B cell (primary cell): ENCODE measurements at regions not wholly inside any gene's neighbourhood (a gene's known extent, or its start where the extent isn't known, plus 50 kb on each side); places are given as distances from the start of the nearest gene placed in this dataset.

Experiments used
- ATAC-seq: fragments of 200-7000 bp; cut with Tn5 transposase; one replicate; pipeline ENCODE4 v1.10.0; 2021; ENCODE audit warnings: low read depth, mild to moderate bottlenecking, moderate number of reproducible peaks, moderate library complexity
- CTCF ChIA-PET: fragments of 350-600 bp; sonication (Branson Sonifier 250); formaldehyde crosslinking; loops from one replicate; lab custom pipeline; 2021; ENCODE audit warnings: antibody characterized with exemption, inconsistent platforms; lab: Charles Lee
- POLR2A ChIA-PET: fragments of 350-600 bp; sonication (Branson Sonifier 250); formaldehyde crosslinking; loops from one replicate; lab custom pipeline; 2021; ENCODE audit warnings: antibody characterized with exemption; lab: Charles Lee
- DNase-seq: peaks from one replicate; pipeline ENCODE4 v3.0.0; 2013
- H2AFZ ChIP-seq: 2 replicates; pipeline ENCODE4 v1.6.1; 2012; ENCODE audit warnings: mild to moderate bottlenecking, low read depth, low read length; ENCODE audit not compliant: insufficient read depth, poor library complexity, severe bottlenecking
- H3K27ac ChIP-seq, 2 donors: 1 replicate in 1 of 2; 2 replicates in 1 of 2; pipeline ENCODE4 v1.5.1; 2012 to 2013; ENCODE audit warnings: low read length in 2 of 2, mild to moderate bottlenecking in 2 of 2, moderate library complexity in 1 of 2
- H3K27me3 ChIP-seq, 4 experiments: fragments of 200-600 bp in 1 of 4; sonication (generic) in 1 of 4; replicated peaks in 1 of 4; 1 replicate in 2 of 4; 2 replicates in 2 of 4; pipeline versions ENCODE4 v1.6.1 to v1.7.0; 2013 to 2016; ENCODE audit warnings: low read length in 3 of 4, mild to moderate bottlenecking in 2 of 4, mixed read lengths in 1 of 4, moderate library complexity in 1 of 4; ENCODE audit not compliant: insufficient read depth in 4 of 4, control insufficient read depth in 3 of 4; ENCODE audit errors: control extremely low read depth in 1 of 4
- H3K36me3 ChIP-seq, 2 experiments: replicated peaks in 1 of 2; 1 replicate in 1 of 2; 2 replicates in 1 of 2; pipeline versions ENCODE4 v1.6.1 to v1.7.1; 2013; ENCODE audit warnings: low read length in 1 of 2; ENCODE audit not compliant: insufficient read depth in 2 of 2, control insufficient read depth in 1 of 2; ENCODE audit errors: control extremely low read depth in 1 of 2, extremely low read depth in 1 of 2
- H3K4me1 ChIP-seq, 2 donors: fragments of 200-600 bp in 1 of 2; sonication (generic) in 1 of 2; 1 replicate in 1 of 2; 2 replicates in 1 of 2; pipeline versions ENCODE4 v1.5.1 to v1.6.1; 2013 to 2017; ENCODE audit warnings: low read length in 2 of 2; ENCODE audit not compliant: control insufficient read depth in 2 of 2, insufficient read depth in 2 of 2
- H3K4me2 ChIP-seq: replicated peaks from 2 replicates; pipeline ENCODE3; 2012; ENCODE audit warnings: mild to moderate bottlenecking, low read depth, low read length; ENCODE audit not compliant: poor library complexity, severe bottlenecking
- H3K4me3 ChIP-seq, 5 experiments: fragments of 200-600 bp in 1 of 5; sonication (generic) in 1 of 5; 1 replicate in 3 of 5; 2 replicates in 2 of 5; pipeline versions ENCODE4 v1.5.1 to v1.7.0; 2011 to 2016; ENCODE audit warnings: low read length in 4 of 5, mild to moderate bottlenecking in 4 of 5, low read depth in 2 of 5, control low read depth in 1 of 5, moderate library complexity in 1 of 5; ENCODE audit not compliant: insufficient read depth in 1 of 5; ENCODE audit errors: control extremely low read depth in 1 of 5, extremely low read depth in 1 of 5
- H3K79me2 ChIP-seq: fragments of 200-600 bp; sonication (generic); one replicate; pipeline ENCODE4 v1.6.0; 2016; ENCODE audit warnings: low read length; ENCODE audit not compliant: control insufficient read depth, insufficient read depth
- H3K9ac ChIP-seq: fragments of 200-600 bp; sonication (generic); 2 replicates; pipeline ENCODE4 v1.6.1; 2017; ENCODE audit warnings: mild to moderate bottlenecking, low read length, moderate library complexity
- H3K9me3 ChIP-seq, 3 donors: one replicate each; pipeline versions ENCODE4 v1.6.1 to v1.7.1; 2013; ENCODE audit warnings: low read length in 2 of 3; ENCODE audit not compliant: control insufficient read depth in 2 of 3, insufficient read depth in 1 of 3; ENCODE audit errors: control extremely low read depth in 1 of 3
- H4K20me1 ChIP-seq: 2 replicates; pipeline ENCODE4 v1.6.0; 2012; ENCODE audit warnings: mild to moderate bottlenecking, low read length; ENCODE audit not compliant: insufficient read depth, control insufficient read depth, poor library complexity, severe bottlenecking
- H3K27ac Mint-ChIP-seq: one replicate; pipeline ENCODE4 v1.8.0; 2021; ENCODE audit warnings: mixed read lengths
- H3K27me3 Mint-ChIP-seq: one replicate; pipeline ENCODE4 v1.8.0; 2021; ENCODE audit warnings: mixed read lengths
- H3K4me1 Mint-ChIP-seq: one replicate; pipeline ENCODE4 v1.8.0; 2021; ENCODE audit warnings: mixed read lengths
- H3K4me3 Mint-ChIP-seq: one replicate; pipeline ENCODE4 v1.8.0; 2021; ENCODE audit warnings: mixed read lengths
- H3K9me3 Mint-ChIP-seq: one replicate; pipeline ENCODE4 v1.8.0; 2022; ENCODE audit warnings: mixed read lengths; ENCODE audit not compliant: insufficient read depth
- EZH2 ChIP-seq: IDR thresholded peaks from 2 replicates; pipeline ENCODE4 v1.6.1; 2012; ENCODE audit warnings: borderline replicate concordance, low read depth, mild to moderate bottlenecking, moderate library complexity, low read length; ENCODE audit not compliant: insufficient read depth, poor library complexity, severe bottlenecking
- WGBS: methylation state at CpG from one replicate; pipeline ENCODE4 v1.1.5; 2013; ENCODE audit warnings: missing lambda C conversion rate; ENCODE audit not compliant: insufficient coverage; 5-methylcytosine and 5-hydroxymethylcytosine counted together
- intact Hi-C: fragments of 100-400 bp; cut with micrococcal nuclease; formaldehyde crosslinking; loops from one replicate; pipeline ENCODE4 v1.10.0; 2022
- TF ChIP-seq, protein P1 (sequence below): fragments of 200-600 bp; IDR thresholded peaks from one replicate; pipeline ENCODE4 v1.8.0; 2022; ENCODE audit warnings: antibody characterized with exemption, mild to moderate bottlenecking

DNA sequence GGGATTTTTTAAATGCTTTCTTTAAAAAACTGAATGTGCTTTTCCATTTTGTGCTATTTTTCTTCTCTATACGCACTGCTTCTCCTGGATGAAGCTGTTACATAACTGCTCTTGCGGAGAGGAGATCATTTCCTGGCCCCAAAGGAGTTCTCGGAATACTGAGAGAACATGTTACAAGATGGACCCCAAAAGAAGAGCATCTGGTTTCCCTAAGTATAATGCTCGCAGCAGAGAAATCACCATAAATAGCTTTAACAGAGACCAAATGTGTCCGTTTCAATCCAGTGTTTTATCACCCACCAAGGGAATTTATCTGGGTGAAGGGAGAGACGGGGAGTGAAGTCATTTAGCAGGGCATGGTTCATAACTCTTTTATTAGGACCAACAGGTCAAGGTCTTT is 80.1 kb downstream of the RBM43 start:
- Histone ChIP-seq H3K4me1 (no peaks in the 10 kb centered on the region), H3K4me2 (no peak overlapping the region), H3K79me2 (no peaks in the 10 kb centered on the region), H2AFZ (no peak overlapping the region), H3K27ac (no peak overlapping the region), H3K36me3 (no peaks in the 10 kb centered on the region), H3K9me3 (peaks cover 0 to 4% (median 0%) of the 10 kb centered on the region in 3 donors), H3K9ac (no peak overlapping the region), H3K4me3 (no peak overlapping the region), H3K27me3 (peaks cover 0 to 6% (median 0%) of the 10 kb centered on the region in 4 experiments), H4K20me1 (no peaks in the 10 kb centered on the region)
- Mint-ChIP-seq H3K27me3 (peaks cover 15% of the 10 kb centered on the region), H3K9me3 (no peaks in the 10 kb centered on the region), H3K27ac (no peak overlapping the region), H3K4me1 (no peaks in the 10 kb centered on the region), H3K4me3 (no peak overlapping the region)
- WGBS: 100% methylated on average over 3 of the region's 6 CpGs
- DNase-seq: no peak
- intact Hi-C loops: no loop called here
- ATAC-seq: no peak
- TF ChIP-seq, protein P1, sequence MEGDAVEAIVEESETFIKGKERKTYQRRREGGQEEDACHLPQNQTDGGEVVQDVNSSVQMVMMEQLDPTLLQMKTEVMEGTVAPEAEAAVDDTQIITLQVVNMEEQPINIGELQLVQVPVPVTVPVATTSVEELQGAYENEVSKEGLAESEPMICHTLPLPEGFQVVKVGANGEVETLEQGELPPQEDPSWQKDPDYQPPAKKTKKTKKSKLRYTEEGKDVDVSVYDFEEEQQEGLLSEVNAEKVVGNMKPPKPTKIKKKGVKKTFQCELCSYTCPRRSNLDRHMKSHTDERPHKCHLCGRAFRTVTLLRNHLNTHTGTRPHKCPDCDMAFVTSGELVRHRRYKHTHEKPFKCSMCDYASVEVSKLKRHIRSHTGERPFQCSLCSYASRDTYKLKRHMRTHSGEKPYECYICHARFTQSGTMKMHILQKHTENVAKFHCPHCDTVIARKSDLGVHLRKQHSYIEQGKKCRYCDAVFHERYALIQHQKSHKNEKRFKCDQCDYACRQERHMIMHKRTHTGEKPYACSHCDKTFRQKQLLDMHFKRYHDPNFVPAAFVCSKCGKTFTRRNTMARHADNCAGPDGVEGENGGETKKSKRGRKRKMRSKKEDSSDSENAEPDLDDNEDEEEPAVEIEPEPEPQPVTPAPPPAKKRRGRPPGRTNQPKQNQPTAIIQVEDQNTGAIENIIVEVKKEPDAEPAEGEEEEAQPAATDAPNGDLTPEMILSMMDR: no peak
- TF ChIP-seq EZH2: no peak
- CTCF ChIA-PET: no interaction called here
- POLR2A ChIA-PET: no interaction called here

DNA sequence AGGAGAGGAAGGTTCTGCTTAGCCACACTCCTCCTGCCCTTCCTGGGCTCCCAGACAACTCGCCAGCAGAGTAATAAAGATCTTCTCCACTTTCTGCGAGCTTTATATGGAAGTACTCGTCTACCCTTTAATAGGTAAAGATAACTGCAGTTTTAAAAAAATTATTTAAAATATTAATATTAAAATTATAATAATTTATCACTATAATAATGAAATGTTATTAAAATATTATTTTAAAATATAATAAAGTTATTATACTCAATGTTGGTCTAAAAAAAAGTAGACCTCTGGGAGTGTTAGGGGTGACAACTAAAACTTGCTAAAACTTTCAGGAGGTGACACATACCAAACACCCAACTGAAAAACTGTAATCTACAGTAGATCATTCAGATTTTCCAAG is 81.5 kb downstream of the RBM43 start:
- whole genome bisulfite sequencing: no CpG with 5 or more reads among the region's 3 CpGs
- Histone ChIP-seq H4K20me1 (no peaks in the 10 kb centered on the region), H3K27me3 (peaks cover 0 to 6% (median 0%) of the 10 kb centered on the region in 4 experiments), H2AFZ (no peak overlapping the region), H3K9me3 (no peaks in the 10 kb centered on the region), H3K4me1 (no peaks in the 10 kb centered on the region), H3K27ac (no peak overlapping the region), H3K4me3 (no peak overlapping the region), H3K4me2 (no peak overlapping the region), H3K79me2 (no peaks in the 10 kb centered on the region), H3K36me3 (no peaks in the 10 kb centered on the region), H3K9ac (no peak overlapping the region)
- DNase-seq: no peak
- peaks cover 15% of the 10 kb centered on the region for H3K27me3 Mint-ChIP-seq
- intact Hi-C loops: no loop called here
- no peak overlapping the region for H3K27ac Mint-ChIP-seq
- ChIA-PET CTCF (no interaction called here), POLR2A (no interaction called here)
- no peaks in the 10 kb centered on the region for H3K4me1 Mint-ChIP-seq
- no peaks in the 10 kb centered on the region for H3K9me3 Mint-ChIP-seq
- TF ChIP-seq, protein P1: no peak
- no peak for TF ChIP-seq EZH2
- no peak overlapping the region for H3K4me3 Mint-ChIP-seq
- ATAC-seq: no peak
